Ascending aorta (tissue), 2 donors: ENCODE measurements at regions not wholly inside any gene's neighbourhood (a gene's known extent, or its start where the extent isn't known, plus 50 kb on each side); places are given as distances from the start of the nearest gene placed in this dataset.
"Not testable (repeated sequence)": the region's sequence is repeated elsewhere in the genome, so short reads cannot be mapped to it uniquely, and the experiment has no call there.

Source experiments
- DNase-seq, 2 donors: peaks; one replicate each; pipeline ENCODE4 v3.0.0-alpha.2; 2019; ENCODE audit warnings: low spot score in 2 of 2
- H3K27ac ChIP-seq, 2 donors: fragments of 200-600 bp; sonication (generic); one replicate each; pipeline ENCODE4 v1.5.1; 2016 to 2017; ENCODE audit warnings: mild to moderate bottlenecking in 1 of 2
- H3K27me3 ChIP-seq: fragments of 200-600 bp; sonication (generic); one replicate; pipeline ENCODE4 v1.5.1; 2017
- H3K36me3 ChIP-seq, 2 donors: fragments of 200-600 bp; sonication (generic); one replicate each; pipeline ENCODE4 v1.5.1; 2016
- H3K4me1 ChIP-seq, 2 donors: fragments of 200-600 bp; sonication (generic); one replicate each; pipeline ENCODE4 v1.5.1; 2016 to 2017; ENCODE audit warnings: mild to moderate bottlenecking in 1 of 2
- H3K4me3 ChIP-seq, 2 donors: fragments of 200-600 bp; sonication (generic); one replicate each; pipeline ENCODE4 v1.5.1; 2016 to 2017; ENCODE audit warnings: mild to moderate bottlenecking in 1 of 2
- H3K9me3 ChIP-seq, 2 donors: fragments of 200-600 bp; sonication (generic); one replicate each; pipeline ENCODE4 v1.5.1; 2016
- intact Hi-C: fragments of 100-400 bp; cut with DNase I; formaldehyde crosslinking; loops from one replicate; pipeline ENCODE4 v1.15.1; 2023
- TF ChIP-seq, protein P1 (sequence below), 3 experiments: fragments of 200-600 bp in 2 of 3; fragments of 450-650 bp in 1 of 3; sonication (generic) in 2 of 3; IDR thresholded peaks; one replicate each; pipeline ENCODE4 v1.5.1; 2016 to 2019; ENCODE audit warnings: antibody characterized with exemption in 3 of 3, mild to moderate bottlenecking in 1 of 3, moderate library complexity in 1 of 3

GRCh38 chrX:69060631-69061408 lies 104.4 kb downstream of the PJA1 start:
- TF ChIP-seq, protein P1, sequence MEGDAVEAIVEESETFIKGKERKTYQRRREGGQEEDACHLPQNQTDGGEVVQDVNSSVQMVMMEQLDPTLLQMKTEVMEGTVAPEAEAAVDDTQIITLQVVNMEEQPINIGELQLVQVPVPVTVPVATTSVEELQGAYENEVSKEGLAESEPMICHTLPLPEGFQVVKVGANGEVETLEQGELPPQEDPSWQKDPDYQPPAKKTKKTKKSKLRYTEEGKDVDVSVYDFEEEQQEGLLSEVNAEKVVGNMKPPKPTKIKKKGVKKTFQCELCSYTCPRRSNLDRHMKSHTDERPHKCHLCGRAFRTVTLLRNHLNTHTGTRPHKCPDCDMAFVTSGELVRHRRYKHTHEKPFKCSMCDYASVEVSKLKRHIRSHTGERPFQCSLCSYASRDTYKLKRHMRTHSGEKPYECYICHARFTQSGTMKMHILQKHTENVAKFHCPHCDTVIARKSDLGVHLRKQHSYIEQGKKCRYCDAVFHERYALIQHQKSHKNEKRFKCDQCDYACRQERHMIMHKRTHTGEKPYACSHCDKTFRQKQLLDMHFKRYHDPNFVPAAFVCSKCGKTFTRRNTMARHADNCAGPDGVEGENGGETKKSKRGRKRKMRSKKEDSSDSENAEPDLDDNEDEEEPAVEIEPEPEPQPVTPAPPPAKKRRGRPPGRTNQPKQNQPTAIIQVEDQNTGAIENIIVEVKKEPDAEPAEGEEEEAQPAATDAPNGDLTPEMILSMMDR (IDR thresholded peaks at IDR 0.05), result peak in 2 of 3 experiments; percentile 30 to 52
- intact Hi-C loops, result loop anchor here (1.0 to 10.0 kb wide), 2 partner anchors 233 to 324 kb away; no protein-coding TSS in a partner anchor
- Histone ChIP-seq H3K9me3 (peaks cover 0 to 6% of the 10 kb centered on the region in 2 donors), H3K4me1 (no peaks in the 10 kb centered on the region), H3K27me3 (no peaks in the 10 kb centered on the region), H3K36me3 (no peaks in the 10 kb centered on the region), H3K4me3 (no peak overlapping the region), H3K27ac (no peak overlapping the region)
- DNase-seq, result peak in 1 of 2 donors; percentile 63

DNA sequence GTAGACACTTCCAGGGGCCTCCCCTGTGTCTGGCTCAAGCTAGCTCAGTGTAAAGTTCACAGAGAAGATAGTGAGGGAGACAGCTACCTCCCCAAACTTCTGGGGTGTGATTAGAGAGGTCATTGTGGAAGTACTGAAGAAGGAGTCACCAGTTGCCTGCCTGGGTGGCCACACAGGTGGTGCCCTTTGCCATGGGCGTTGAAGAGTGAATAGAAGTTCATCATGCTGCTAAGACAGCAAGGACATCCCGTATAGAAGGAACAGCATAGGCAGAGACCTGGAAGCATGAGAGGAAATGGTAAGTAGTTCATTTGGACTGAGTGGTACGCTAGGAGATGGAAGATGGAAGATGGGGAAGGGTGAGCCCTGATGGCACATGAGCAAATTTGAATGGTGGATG lies 110.1 kb downstream of the PJA1 start:
- Histone ChIP-seq H3K9me3 (no peaks in the 10 kb centered on the region), H3K27ac (no peak overlapping the region), H3K4me3 (no peak overlapping the region), H3K4me1 (no peaks in the 10 kb centered on the region), H3K36me3 (no peaks in the 10 kb centered on the region), H3K27me3 (peaks cover 2% of the 10 kb centered on the region)
- intact Hi-C loops, result no loop called here
- TF ChIP-seq, protein P1 (IDR thresholded peaks at IDR 0.05), result no peak
- DNase-seq, result peak in 1 of 2 donors; percentile 13

- DNase-seq, H3K4me1 ChIP-seq, H3K36me3 ChIP-seq, H3K4me3 ChIP-seq, H3K27ac ChIP-seq, H3K27me3 ChIP-seq, intact Hi-C loops, H3K9me3 ChIP-seq: not testable (repeated sequence)
These were observed 110.8 kb downstream of the PJA1 start for GRCh38 chrX:69054497-69054896.

- peak in 1 of 2 donors; percentile 4 for DNase-seq
- Histone ChIP-seq H3K27ac (no peak overlapping the region), H3K4me3 (no peak overlapping the region), H3K36me3 (no peaks in the 10 kb centered on the region), H3K4me1 (no peaks in the 10 kb centered on the region), H3K27me3 (peaks cover 2% of the 10 kb centered on the region), H3K9me3 (no peaks in the 10 kb centered on the region)
- TF ChIP-seq, protein P1 (IDR thresholded peaks at IDR 0.05), result no peak
- intact Hi-C loops, result no loop called here
These were observed 113.4 kb downstream of the PJA1 start for GRCh38 chrX:69051901-69052300.

DNA sequence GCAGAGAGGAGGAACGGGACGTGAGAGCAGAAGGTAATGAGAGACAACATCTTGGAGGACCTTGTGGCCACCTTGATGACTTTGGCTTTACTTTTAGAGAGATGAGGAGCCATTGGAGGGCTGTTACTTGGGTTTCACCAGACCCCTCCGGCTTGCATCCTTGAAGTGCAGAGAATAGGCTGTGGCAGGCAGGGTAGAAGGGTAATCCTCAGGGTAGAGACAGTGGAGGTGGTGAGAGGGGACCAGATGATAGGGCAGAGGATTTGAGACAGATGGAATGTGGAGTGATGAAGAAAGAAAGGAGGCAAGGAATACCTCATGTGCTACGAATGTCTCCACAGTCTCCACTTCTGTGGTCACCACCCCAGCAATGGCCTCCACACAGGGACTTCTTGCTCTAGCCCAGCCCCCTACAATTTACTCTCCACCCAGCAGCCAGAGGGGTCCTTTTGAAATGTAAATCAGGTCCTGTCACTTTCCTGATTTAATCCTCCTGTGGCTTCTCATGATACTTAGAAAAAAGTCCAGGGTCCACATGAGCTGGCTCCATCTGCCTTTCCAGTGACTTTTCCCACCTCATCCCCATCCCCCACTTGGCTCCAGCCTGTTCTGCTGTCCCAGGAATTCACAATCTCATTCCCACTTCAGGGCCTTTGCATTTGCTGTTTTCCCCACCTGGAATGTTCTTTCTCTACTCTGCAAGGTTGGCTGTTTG lies 115.0 kb downstream of the PJA1 start:
- TF ChIP-seq, protein P1 (IDR thresholded peaks at IDR 0.05), result no peak
- intact Hi-C loops, result no loop called here
- Histone ChIP-seq H3K4me3 (no peak overlapping the region), H3K27ac (no peak overlapping the region), H3K27me3 (peaks cover 2% of the 10 kb centered on the region), H3K36me3 (no peaks in the 10 kb centered on the region), H3K9me3 (no peaks in the 10 kb centered on the region), H3K4me1 (no peaks in the 10 kb centered on the region)
- peak in 1 of 2 donors; percentile 9 for DNase-seq

DNA sequence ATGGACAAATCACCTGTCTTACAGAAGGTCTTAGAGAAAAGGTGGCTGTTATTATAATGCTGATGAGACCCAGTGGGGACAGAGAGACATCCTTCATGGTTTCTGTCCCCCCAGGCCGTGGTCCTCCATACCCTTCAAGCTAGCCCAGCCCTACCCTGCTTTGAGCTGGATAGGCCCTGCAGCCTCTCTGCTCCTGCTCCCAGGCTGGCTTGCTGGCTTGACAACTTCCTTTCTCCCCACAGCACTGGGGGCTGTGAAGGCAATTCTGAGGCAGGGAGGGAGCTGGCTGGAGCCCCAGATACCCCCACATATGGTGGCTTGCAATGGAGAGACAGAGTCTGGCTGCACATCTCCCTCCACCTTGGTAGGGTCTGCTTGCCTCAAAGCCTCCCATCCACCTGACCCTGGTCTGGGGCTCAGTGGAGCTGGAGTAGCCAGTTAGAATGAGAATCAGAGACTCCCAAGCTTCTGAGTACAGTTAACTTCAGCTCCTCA lies 118.2 kb downstream of the PJA1 start:
- no peaks in the 10 kb centered on the region for H3K4me1 ChIP-seq
- H3K9me3 ChIP-seq, result no peaks in the 10 kb centered on the region
- H3K27ac ChIP-seq, result no peak overlapping the region
- H3K36me3 ChIP-seq, result no peaks in the 10 kb centered on the region
- no peak overlapping the region for H3K4me3 ChIP-seq
- DNase-seq, result peak in 1 of 2 donors; percentile 35
- TF ChIP-seq, protein P1 (IDR thresholded peaks at IDR 0.05), result no peak
- peaks cover 2% of the 10 kb centered on the region for H3K27me3 ChIP-seq
- intact Hi-C loops, result loop anchor here (10.0 kb wide), 1 partner anchor 58 kb away; no protein-coding TSS in a partner anchor
